ENCODE measurements at regions not wholly inside any gene's neighbourhood (a gene's known extent, or its start where the extent isn't known, plus 50 kb on each side); places are given as distances from the start of the nearest gene placed in this dataset.

- TF ChIP-seq, protein P1, sequence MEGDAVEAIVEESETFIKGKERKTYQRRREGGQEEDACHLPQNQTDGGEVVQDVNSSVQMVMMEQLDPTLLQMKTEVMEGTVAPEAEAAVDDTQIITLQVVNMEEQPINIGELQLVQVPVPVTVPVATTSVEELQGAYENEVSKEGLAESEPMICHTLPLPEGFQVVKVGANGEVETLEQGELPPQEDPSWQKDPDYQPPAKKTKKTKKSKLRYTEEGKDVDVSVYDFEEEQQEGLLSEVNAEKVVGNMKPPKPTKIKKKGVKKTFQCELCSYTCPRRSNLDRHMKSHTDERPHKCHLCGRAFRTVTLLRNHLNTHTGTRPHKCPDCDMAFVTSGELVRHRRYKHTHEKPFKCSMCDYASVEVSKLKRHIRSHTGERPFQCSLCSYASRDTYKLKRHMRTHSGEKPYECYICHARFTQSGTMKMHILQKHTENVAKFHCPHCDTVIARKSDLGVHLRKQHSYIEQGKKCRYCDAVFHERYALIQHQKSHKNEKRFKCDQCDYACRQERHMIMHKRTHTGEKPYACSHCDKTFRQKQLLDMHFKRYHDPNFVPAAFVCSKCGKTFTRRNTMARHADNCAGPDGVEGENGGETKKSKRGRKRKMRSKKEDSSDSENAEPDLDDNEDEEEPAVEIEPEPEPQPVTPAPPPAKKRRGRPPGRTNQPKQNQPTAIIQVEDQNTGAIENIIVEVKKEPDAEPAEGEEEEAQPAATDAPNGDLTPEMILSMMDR (IDR thresholded peaks at IDR 0.05), result no peak
- DNase-seq, result no peak
- Mint-ChIP-seq H3K27me3 (ENCODE audit: low read depth, poor library complexity) (peaks cover 2% of the 10 kb centered on the region), H3K4me3 (no peak overlapping the region), H3K9me3 (no peaks in the 10 kb centered on the region), H3K27ac (no peak overlapping the region), H3K4me1 (no peaks in the 10 kb centered on the region), H3K36me3 (ENCODE audit: low read depth) (no peaks in the 10 kb centered on the region)
Measured at GRCh38 chr13:56837161-56837560, 303.6 kb upstream of the PRR20A start.

DNA sequence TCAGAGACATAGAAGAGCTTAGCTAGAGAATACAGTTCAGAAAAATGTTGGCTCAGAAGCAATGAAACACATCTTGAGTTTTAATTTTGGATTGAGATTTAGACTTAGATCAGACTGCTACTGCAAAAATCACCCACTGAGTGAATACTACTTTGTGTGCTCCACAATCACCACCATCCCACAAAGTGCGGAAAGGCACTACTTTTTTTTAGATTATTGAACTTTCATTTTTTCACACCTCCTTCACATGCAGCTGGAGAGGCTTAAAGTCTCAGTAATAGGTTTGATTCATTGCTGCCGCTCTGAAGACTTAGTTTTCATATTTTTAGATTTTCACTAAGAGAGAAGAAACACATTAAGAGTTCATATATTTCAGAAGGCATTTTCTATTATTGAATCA is 289.9 kb upstream of the PRR20A start:
- H3K27me3 Mint-ChIP-seq (ENCODE audit: low read depth, poor library complexity), result peaks cover 4% of the 10 kb centered on the region

DNA sequence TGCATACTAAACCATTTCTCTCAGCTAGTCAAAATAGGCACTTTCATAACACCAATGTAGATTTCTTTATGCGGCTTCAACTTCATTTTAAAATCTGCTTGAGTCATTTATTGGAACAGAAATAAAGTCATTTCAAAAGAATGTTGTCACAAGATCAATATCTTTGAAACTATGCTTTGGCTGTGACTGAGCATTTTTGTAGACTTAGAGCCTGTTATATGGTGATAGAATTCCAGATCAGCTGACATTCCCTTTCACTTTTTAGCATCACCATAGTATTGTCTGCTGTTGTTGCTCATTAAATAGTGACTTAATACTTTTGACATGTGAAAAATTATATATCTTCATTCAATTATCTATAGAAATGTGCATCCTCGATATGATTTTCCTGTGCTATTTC is 279.2 kb upstream of the PRR20A start:
- Mint-ChIP-seq H3K36me3 (ENCODE audit: low read depth) (no peaks in the 10 kb centered on the region), H3K4me3 (no peak overlapping the region), H3K27ac (no peak overlapping the region), H3K27me3 (ENCODE audit: low read depth, poor library complexity) (no peaks in the 10 kb centered on the region), H3K9me3 (no peaks in the 10 kb centered on the region), H3K4me1 (no peaks in the 10 kb centered on the region)
- DNase-seq, result no peak
- TF ChIP-seq, protein P1 (IDR thresholded peaks at IDR 0.05), result no peak

More for the DNA sequence above, 289.9 kb upstream of the PRR20A start:
- DNase-seq, result no peak
- H3K27ac Mint-ChIP-seq, result no peak overlapping the region
- H3K4me3 Mint-ChIP-seq, result no peak overlapping the region
- no peaks in the 10 kb centered on the region for H3K36me3 Mint-ChIP-seq (ENCODE audit: low read depth)
- no peaks in the 10 kb centered on the region for H3K9me3 Mint-ChIP-seq
- TF ChIP-seq, protein P1 (IDR thresholded peaks at IDR 0.05), result no peak
- H3K4me1 Mint-ChIP-seq, result no peaks in the 10 kb centered on the region

GRCh38 chr13:56864451-56864850 is 276.3 kb upstream of the PRR20A start:
- Mint-ChIP-seq H3K36me3 (ENCODE audit: low read depth) (no peaks in the 10 kb centered on the region), H3K4me1 (no peaks in the 10 kb centered on the region), H3K9me3 (no peaks in the 10 kb centered on the region), H3K27ac (no peak overlapping the region), H3K4me3 (no peak overlapping the region), H3K27me3 (ENCODE audit: low read depth, poor library complexity) (no peaks in the 10 kb centered on the region)
- TF ChIP-seq, protein P1 (IDR thresholded peaks at IDR 0.05), result no peak
- DNase-seq, result no peak

GRCh38 chr13:56865416-56865815 is 275.3 kb upstream of the PRR20A start:
- Mint-ChIP-seq H3K27me3 (ENCODE audit: low read depth, poor library complexity) (no peaks in the 10 kb centered on the region), H3K9me3 (no peaks in the 10 kb centered on the region), H3K27ac (no peak overlapping the region), H3K36me3 (ENCODE audit: low read depth) (no peaks in the 10 kb centered on the region), H3K4me1 (no peaks in the 10 kb centered on the region), H3K4me3 (no peak overlapping the region)
- no peak for DNase-seq
- TF ChIP-seq, protein P1 (IDR thresholded peaks at IDR 0.05), result no peak

- H3K4me1 Mint-ChIP-seq, result no peaks in the 10 kb centered on the region
- no peak for DNase-seq
- TF ChIP-seq, protein P1 (IDR thresholded peaks at IDR 0.05), result no peak
- no peaks in the 10 kb centered on the region for H3K36me3 Mint-ChIP-seq (ENCODE audit: low read depth)
- H3K27ac Mint-ChIP-seq, result no peak overlapping the region
- H3K27me3 Mint-ChIP-seq (ENCODE audit: low read depth, poor library complexity), result peaks cover 3% of the 10 kb centered on the region
- H3K4me3 Mint-ChIP-seq, result no peak overlapping the region
- no peaks in the 10 kb centered on the region for H3K9me3 Mint-ChIP-seq
Measured at GRCh38 chr13:56869671-56870070, 271.0 kb upstream of the PRR20A start.
